RWPE2 (cell line): ENCODE measurements at regions not wholly inside any gene's neighbourhood (a gene's known extent, or its start where the extent isn't known, plus 50 kb on each side); places are given as distances from the start of the nearest gene placed in this dataset.

Experiments
- ATAC-seq: fragments of 200-7000 bp; cut with Tn5 transposase; 3 replicates; pipeline ENCODE4 v1.9.1; 2021; ENCODE audit warnings: low read depth
- DNase-seq: peaks from one replicate; pipeline ENCODE4 v3.0.0-alpha.2; 2020; ENCODE audit warnings: low spot score
- H3K27ac ChIP-seq: fragments of 450-650 bp; 2 replicates; pipeline ENCODE4 v1.5.1; 2017; ENCODE audit warnings: mild to moderate bottlenecking; ENCODE audit not compliant: poor library complexity, severe bottlenecking
- H3K27me3 ChIP-seq: fragments of 250-450 bp; sonication (Bioruptor Pico); 2 replicates; pipeline ENCODE4 v1.5.1; 2021; ENCODE audit warnings: mild to moderate bottlenecking, moderate library complexity; ENCODE audit not compliant: insufficient read depth, poor library complexity, severe bottlenecking
- H3K36me3 ChIP-seq: fragments of 250-450 bp; sonication (Bioruptor Pico); 2 replicates; pipeline ENCODE4 v1.5.1; 2020; ENCODE audit warnings: low read depth, mild to moderate bottlenecking, moderate library complexity
- H3K4me1 ChIP-seq: fragments of 250-450 bp; sonication (Bioruptor Pico); 2 replicates; pipeline ENCODE4 v1.5.1; 2021; ENCODE audit warnings: mild to moderate bottlenecking, moderate library complexity; ENCODE audit not compliant: insufficient read depth, poor library complexity, severe bottlenecking
- H3K4me3 ChIP-seq: fragments of 250-450 bp; sonication (Bioruptor Pico); 2 replicates; pipeline ENCODE4 v1.5.1; 2021; ENCODE audit warnings: mild to moderate bottlenecking, moderate library complexity; ENCODE audit not compliant: severe bottlenecking
- H3K9me3 ChIP-seq: fragments of 250-450 bp; sonication (Bioruptor Pico); 2 replicates; pipeline ENCODE4 v1.5.1; 2021; ENCODE audit warnings: mild to moderate bottlenecking, moderate library complexity; ENCODE audit not compliant: severe bottlenecking
- TF ChIP-seq, protein P1 (sequence below): fragments of 450-650 bp; IDR thresholded peaks from one replicate; pipeline ENCODE4 v1.5.1; 2017; ENCODE audit warnings: mild to moderate bottlenecking, moderate library complexity; ENCODE audit not compliant: poor library complexity, severe bottlenecking

DNA sequence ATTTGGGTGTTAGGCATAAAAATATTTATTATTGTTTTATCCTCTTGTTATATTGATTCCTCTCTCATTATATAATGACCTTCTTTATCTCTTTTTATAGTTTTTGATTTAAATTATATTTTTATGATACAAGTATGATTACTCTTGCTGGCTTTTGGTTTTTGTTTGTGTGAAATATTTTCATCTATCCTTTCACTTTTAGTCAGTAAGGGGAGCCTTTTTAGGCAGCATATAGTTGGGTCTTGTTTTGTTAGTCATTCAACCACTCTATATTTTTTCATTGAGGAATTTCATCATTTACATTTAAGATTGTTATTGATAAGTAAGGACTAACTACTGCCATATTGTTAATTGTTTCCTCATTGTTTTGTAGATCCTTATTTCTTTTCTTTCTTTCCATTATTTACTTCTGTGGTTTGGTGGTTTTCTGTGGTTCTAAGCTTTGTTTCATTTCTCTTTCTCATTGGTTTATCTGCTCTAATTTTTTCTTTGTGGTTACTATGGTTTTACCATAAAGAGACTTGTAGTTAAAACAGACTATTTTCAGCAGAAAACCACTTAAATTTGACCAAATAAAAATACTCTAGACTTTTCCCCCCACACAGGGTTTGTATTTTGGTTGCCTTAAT, 593.1 kb downstream of the NUF2 start:
- H3K9me3 ChIP-seq, result no peaks in the 10 kb centered on the region
- no peaks in the 10 kb centered on the region for H3K27me3 ChIP-seq
- no peak overlapping the region for H3K27ac ChIP-seq
- no peak overlapping the region for H3K4me3 ChIP-seq
- H3K4me1 ChIP-seq, result no peaks in the 10 kb centered on the region
- DNase-seq (no peak), ATAC-seq (no peak)
- TF ChIP-seq, protein P1, sequence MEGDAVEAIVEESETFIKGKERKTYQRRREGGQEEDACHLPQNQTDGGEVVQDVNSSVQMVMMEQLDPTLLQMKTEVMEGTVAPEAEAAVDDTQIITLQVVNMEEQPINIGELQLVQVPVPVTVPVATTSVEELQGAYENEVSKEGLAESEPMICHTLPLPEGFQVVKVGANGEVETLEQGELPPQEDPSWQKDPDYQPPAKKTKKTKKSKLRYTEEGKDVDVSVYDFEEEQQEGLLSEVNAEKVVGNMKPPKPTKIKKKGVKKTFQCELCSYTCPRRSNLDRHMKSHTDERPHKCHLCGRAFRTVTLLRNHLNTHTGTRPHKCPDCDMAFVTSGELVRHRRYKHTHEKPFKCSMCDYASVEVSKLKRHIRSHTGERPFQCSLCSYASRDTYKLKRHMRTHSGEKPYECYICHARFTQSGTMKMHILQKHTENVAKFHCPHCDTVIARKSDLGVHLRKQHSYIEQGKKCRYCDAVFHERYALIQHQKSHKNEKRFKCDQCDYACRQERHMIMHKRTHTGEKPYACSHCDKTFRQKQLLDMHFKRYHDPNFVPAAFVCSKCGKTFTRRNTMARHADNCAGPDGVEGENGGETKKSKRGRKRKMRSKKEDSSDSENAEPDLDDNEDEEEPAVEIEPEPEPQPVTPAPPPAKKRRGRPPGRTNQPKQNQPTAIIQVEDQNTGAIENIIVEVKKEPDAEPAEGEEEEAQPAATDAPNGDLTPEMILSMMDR, result no peak
- no peaks in the 10 kb centered on the region for H3K36me3 ChIP-seq

- H3K27ac ChIP-seq, result no peak overlapping the region
- H3K4me1 ChIP-seq, result no peaks in the 10 kb centered on the region
- H3K9me3 ChIP-seq, result no peaks in the 10 kb centered on the region
- no peak overlapping the region for H3K4me3 ChIP-seq
- H3K27me3 ChIP-seq, result no peaks in the 10 kb centered on the region
- DNase-seq, result no peak
- H3K36me3 ChIP-seq, result no peaks in the 10 kb centered on the region
- ATAC-seq, result no peak
- TF ChIP-seq, protein P1, result no peak
These were observed 601.0 kb downstream of the NUF2 start for GRCh38 chr1:163922743-163923201.

DNA sequence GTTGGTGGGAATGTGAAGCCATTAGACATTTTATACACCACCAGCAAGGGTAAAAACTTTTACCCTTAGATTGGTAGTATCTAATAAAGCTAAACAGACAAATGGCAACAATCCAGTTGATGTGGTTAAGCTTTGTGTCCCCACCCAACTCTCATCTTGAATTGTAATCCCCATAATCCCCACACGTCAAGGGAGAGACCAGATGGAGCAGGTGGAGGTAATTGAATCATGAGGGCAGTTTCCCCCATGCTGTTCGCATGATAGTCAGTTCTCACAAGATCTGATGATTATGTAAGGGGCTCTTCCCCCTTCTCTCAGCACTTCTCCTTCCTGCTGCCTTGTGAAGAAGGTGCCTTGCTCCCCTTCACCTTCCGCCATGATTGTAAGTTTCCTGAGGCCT, 602.3 kb downstream of the NUF2 start:
- DNase-seq (no peak), ATAC-seq (no peak)
- no peaks in the 10 kb centered on the region for H3K36me3 ChIP-seq
- no peaks in the 10 kb centered on the region for H3K27me3 ChIP-seq
- TF ChIP-seq, protein P1, result no peak
- no peak overlapping the region for H3K27ac ChIP-seq
- H3K4me1 ChIP-seq, result no peaks in the 10 kb centered on the region
- H3K9me3 ChIP-seq, result no peaks in the 10 kb centered on the region
- H3K4me3 ChIP-seq, result no peak overlapping the region

GRCh38 chr1:163927493-163927892, 605.7 kb downstream of the NUF2 start:
- H3K36me3 ChIP-seq, result no peaks in the 10 kb centered on the region
- no peak overlapping the region for H3K27ac ChIP-seq
- no peaks in the 10 kb centered on the region for H3K9me3 ChIP-seq
- no peak for DNase-seq
- no peak overlapping the region for H3K4me3 ChIP-seq
- no peaks in the 10 kb centered on the region for H3K4me1 ChIP-seq
- H3K27me3 ChIP-seq, result no peaks in the 10 kb centered on the region
- no peak for ATAC-seq
- TF ChIP-seq, protein P1, result no peak

GRCh38 chr1:163928069-163928468, 606.3 kb downstream of the NUF2 start:
- Histone ChIP-seq H3K9me3 (no peaks in the 10 kb centered on the region), H3K4me3 (no peak overlapping the region), H3K4me1 (no peaks in the 10 kb centered on the region), H3K27ac (no peak overlapping the region), H3K27me3 (no peaks in the 10 kb centered on the region), H3K36me3 (no peaks in the 10 kb centered on the region)
- TF ChIP-seq, protein P1, result no peak
- no peak for ATAC-seq
- DNase-seq, result no peak
